ENCODE measurements at regions not wholly inside any gene's neighbourhood (a gene's known extent, or its start where the extent isn't known, plus 50 kb on each side); places are given as distances from the start of the nearest gene placed in this dataset.

DNA sequence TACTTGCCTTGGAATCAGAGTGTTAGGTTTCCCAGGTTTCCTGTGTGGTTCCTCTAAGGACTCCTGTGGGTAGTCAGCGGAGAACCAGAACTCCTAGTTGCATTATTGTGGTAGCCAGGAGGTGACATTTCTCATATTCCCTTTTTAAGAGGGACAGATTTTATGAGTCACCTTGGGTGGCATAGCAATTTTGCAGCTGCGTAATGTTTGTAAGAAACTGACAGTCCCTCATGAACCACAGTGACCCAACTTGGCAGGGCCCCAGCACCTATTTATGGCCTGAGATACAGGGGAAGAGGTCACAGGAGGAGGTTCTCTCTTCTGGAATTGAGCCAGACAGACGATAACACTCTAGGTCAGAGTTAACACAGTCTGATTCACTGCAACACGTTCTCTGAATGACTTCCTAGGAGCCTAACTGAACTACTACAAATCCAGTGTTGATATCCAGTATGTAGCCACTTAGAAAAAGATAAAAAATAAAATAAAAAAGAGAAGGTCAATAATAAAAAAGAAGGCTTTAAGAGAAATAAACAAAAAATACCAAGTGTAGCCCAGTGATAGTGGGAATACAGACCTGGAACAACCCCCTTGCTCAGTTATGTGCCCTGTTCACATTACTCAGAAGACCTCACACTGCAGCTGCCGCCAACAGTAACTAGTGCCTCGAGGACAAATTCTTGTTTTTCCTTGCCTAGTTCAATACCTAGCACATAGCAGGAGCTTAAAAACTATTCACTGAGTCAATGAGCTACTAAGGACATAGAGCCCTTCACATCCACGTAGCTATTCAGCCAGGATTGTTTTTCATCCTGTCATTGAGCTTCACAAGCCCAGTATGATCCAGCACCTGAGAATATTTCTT, 50.7 kb upstream of the VLDLR start:
- TF ChIP-seq TCF12 (IDR thresholded peaks at IDR 0.05) (no peak), TCF12 (CRISPR knock-in tag; IDR thresholded peaks at IDR 0.05) (no peak)
- TF ChIP-seq, protein P1, sequence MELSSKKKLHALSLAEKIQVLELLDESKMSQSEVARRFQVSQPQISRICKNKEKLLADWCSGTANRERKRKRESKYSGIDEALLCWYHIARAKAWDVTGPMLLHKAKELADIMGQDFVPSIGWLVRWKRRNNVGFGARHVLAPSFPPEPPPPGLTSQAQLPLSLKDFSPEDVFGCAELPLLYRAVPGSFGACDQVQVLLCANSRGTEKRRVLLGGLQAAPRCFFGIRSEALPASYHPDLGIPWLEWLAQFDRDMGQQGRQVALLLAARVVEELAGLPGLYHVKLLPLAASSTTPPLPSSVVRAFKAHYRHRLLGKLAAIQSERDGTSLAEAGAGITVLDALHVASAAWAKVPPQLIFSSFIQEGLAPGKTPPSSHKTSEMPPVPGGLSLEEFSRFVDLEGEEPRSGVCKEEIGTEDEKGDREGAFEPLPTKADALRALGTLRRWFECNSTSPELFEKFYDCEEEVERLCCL (CRISPR knock-in tag; IDR thresholded peaks at IDR 0.05; ENCODE audit: borderline replicate concordance) = no peak

Measured in HepG2 (cell line).